ENCODE measurements at regions not wholly inside any gene's neighbourhood (a gene's known extent, or its start where the extent isn't known, plus 50 kb on each side); places are given as distances from the start of the nearest gene placed in this dataset.

DNA sequence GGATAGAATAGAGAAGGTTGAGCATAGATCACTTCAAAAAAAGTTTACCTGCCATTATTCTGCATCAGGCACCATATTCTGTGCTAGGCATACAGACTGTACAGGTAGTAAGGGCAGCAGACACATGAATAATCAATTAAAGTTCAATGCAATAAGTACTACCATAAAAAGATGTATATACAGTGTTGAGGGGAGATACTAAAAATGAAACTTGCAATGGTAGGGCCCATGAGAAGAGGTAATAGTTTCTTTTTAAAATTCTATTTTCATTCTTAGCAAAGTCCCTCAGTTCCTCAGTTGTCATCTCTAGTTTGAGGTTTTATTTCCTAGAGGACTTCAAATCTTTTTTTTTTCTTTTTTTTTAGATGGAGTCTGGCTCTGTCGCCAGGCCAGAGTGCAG lies 819.9 kb downstream of the FAM181B start:
- DNase-seq (no peak), ATAC-seq (ENCODE audit: poor library complexity) (no peak)
- H3K9me3 ChIP-seq (ENCODE audit: control insufficient read depth in 1 of 2, insufficient read depth in 1 of 2, low read length in 2 of 2): no peaks in the 10 kb centered on the region
- Mint-ChIP-seq H3K9me3 (no peaks in the 10 kb centered on the region), H3K4me3 (no peak overlapping the region), H3K4me1 (ENCODE audit: low read depth) (no peaks in the 10 kb centered on the region), H3K27me3 (no peaks in the 10 kb centered on the region), H3K36me3 (ENCODE audit: low read depth) (no peaks in the 10 kb centered on the region), H3K27ac (no peak overlapping the region)
- no peaks in the 10 kb centered on the region for H3K4me1 ChIP-seq (ENCODE audit: insufficient read depth, low read length)
- H3K36me3 ChIP-seq (ENCODE audit: insufficient read depth, low read length): no peaks in the 10 kb centered on the region
- ChIA-PET POLR2A (no interaction called here), CTCF (no interaction called here)
- intact Hi-C loops (cut with DNase I, micrococcal nuclease): no loop called here
- TF ChIP-seq, protein P1, sequence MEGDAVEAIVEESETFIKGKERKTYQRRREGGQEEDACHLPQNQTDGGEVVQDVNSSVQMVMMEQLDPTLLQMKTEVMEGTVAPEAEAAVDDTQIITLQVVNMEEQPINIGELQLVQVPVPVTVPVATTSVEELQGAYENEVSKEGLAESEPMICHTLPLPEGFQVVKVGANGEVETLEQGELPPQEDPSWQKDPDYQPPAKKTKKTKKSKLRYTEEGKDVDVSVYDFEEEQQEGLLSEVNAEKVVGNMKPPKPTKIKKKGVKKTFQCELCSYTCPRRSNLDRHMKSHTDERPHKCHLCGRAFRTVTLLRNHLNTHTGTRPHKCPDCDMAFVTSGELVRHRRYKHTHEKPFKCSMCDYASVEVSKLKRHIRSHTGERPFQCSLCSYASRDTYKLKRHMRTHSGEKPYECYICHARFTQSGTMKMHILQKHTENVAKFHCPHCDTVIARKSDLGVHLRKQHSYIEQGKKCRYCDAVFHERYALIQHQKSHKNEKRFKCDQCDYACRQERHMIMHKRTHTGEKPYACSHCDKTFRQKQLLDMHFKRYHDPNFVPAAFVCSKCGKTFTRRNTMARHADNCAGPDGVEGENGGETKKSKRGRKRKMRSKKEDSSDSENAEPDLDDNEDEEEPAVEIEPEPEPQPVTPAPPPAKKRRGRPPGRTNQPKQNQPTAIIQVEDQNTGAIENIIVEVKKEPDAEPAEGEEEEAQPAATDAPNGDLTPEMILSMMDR (IDR thresholded peaks at IDR 0.05): no peak
- H3K27ac ChIP-seq (ENCODE audit: low read depth in 1 of 2, low read length in 2 of 2): no peak overlapping the region
- H3K27me3 ChIP-seq (ENCODE audit: control insufficient read depth in 1 of 2, insufficient read depth in 2 of 2, low read length in 2 of 2): no peaks in the 10 kb centered on the region
- H3K4me3 ChIP-seq (ENCODE audit: low read length): no peak overlapping the region

DNA sequence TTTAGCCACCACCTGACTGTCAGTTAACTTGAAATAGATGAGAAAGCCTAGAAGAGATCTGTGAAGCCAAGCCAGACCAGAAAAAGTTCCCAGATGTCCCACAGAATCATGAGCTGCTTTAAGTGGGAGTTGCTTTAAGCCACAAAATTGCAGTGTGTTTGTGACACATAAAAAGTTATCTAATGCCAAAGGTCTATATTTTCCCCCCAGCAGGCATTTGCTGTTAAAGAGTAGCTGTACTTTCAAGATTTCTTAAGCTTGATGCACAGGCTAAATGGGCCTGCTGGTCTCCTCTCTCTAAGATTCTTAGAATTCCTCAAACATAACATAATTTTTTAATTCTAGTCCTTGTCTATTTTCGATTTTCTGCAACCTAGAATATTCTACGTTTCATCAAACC lies 825.7 kb downstream of the FAM181B start:
- H3K4me1 Mint-ChIP-seq (ENCODE audit: low read depth): no peaks in the 10 kb centered on the region
- no peak overlapping the region for H3K27ac Mint-ChIP-seq
- TF ChIP-seq, protein P1 (IDR thresholded peaks at IDR 0.05): no peak
- H3K4me1 ChIP-seq (ENCODE audit: insufficient read depth, low read length): no peaks in the 10 kb centered on the region
- H3K9me3 Mint-ChIP-seq: no peaks in the 10 kb centered on the region
- H3K4me3 ChIP-seq (ENCODE audit: low read length): no peak overlapping the region
- H3K36me3 Mint-ChIP-seq (ENCODE audit: low read depth): no peaks in the 10 kb centered on the region
- H3K36me3 ChIP-seq (ENCODE audit: insufficient read depth, low read length): no peaks in the 10 kb centered on the region
- H3K27me3 ChIP-seq (ENCODE audit: control insufficient read depth in 1 of 2, insufficient read depth in 2 of 2, low read length in 2 of 2): no peaks in the 10 kb centered on the region
- no peak overlapping the region for H3K27ac ChIP-seq (ENCODE audit: low read depth in 1 of 2, low read length in 2 of 2)
- CTCF ChIA-PET: no interaction called here
- no peak for ATAC-seq (ENCODE audit: poor library complexity)
- H3K27me3 Mint-ChIP-seq: no peaks in the 10 kb centered on the region
- H3K4me3 Mint-ChIP-seq: no peak overlapping the region
- POLR2A ChIA-PET: no interaction called here
- intact Hi-C loops (cut with DNase I, micrococcal nuclease): no loop called here
- no peak for DNase-seq
- no peaks in the 10 kb centered on the region for H3K9me3 ChIP-seq (ENCODE audit: control insufficient read depth in 1 of 2, insufficient read depth in 1 of 2, low read length in 2 of 2)

DNA sequence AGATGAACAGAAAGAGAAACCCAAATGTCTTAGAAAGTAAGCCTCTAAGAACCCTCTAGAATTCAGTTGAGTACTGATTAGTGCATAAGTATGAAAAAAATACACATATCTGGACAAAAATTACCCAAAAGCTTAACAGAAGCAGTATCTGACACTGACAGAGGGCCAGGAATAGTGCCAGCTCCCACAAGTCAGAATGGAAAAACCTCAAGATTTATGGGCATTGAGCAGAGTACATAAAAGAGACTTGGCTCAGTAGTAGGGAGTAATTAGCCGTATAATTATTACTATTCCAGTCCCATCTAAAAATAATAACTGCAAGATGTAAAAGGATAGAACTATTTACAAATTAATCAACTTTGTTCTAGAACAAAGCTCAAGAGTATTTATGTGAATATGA lies 834.5 kb downstream of the FAM181B start:
- no peak for ATAC-seq (ENCODE audit: poor library complexity)
- ChIA-PET POLR2A (no interaction called here), CTCF (no interaction called here)
- no peak overlapping the region for H3K4me3 ChIP-seq (ENCODE audit: low read length)
- H3K4me1 ChIP-seq (ENCODE audit: insufficient read depth, low read length): no peaks in the 10 kb centered on the region
- Mint-ChIP-seq H3K4me1 (ENCODE audit: low read depth) (no peaks in the 10 kb centered on the region), H3K9me3 (no peaks in the 10 kb centered on the region), H3K27ac (no peak overlapping the region), H3K36me3 (ENCODE audit: low read depth) (no peaks in the 10 kb centered on the region), H3K27me3 (no peaks in the 10 kb centered on the region), H3K4me3 (no peak overlapping the region)
- H3K27ac ChIP-seq (ENCODE audit: low read depth in 1 of 2, low read length in 2 of 2): no peak overlapping the region
- TF ChIP-seq, protein P1 (IDR thresholded peaks at IDR 0.05): no peak
- no peak for DNase-seq
- H3K9me3 ChIP-seq (ENCODE audit: control insufficient read depth in 1 of 2, insufficient read depth in 1 of 2, low read length in 2 of 2): no peaks in the 10 kb centered on the region
- intact Hi-C loops (cut with DNase I, micrococcal nuclease): loop anchor here in 1 of 2 experiments (1.0 kb wide), 1 partner anchor 17 kb away; no protein-coding TSS in a partner anchor
- H3K27me3 ChIP-seq (ENCODE audit: control insufficient read depth in 1 of 2, insufficient read depth in 2 of 2, low read length in 2 of 2): no peaks in the 10 kb centered on the region
- H3K36me3 ChIP-seq (ENCODE audit: insufficient read depth, low read length): no peaks in the 10 kb centered on the region

Data from CD4-positive, alpha-beta T cell (primary cell).